HepG2 (cell line): ENCODE measurements at regions not wholly inside any gene's neighbourhood (a gene's known extent, or its start where the extent isn't known, plus 50 kb on each side); places are given as distances from the start of the nearest gene placed in this dataset.

Source experiments
- FOXK1 ChIP-seq: sonication (generic); formaldehyde crosslinking; IDR thresholded peaks from 2 replicates; pipeline ENCODE4 v1.4.0; 2020; ENCODE audit warnings: low read depth, missing genetic modification reagents, borderline replicate concordance
- FOXK2 ChIP-seq: fragments of 450-650 bp; IDR thresholded peaks from 2 replicates; pipeline ENCODE4 v1.6.1; 2016
- FOXO1 ChIP-seq: sonication (generic); formaldehyde crosslinking; IDR thresholded peaks from 2 replicates; pipeline ENCODE4 v1.4.0; 2020; ENCODE audit warnings: missing genetic modification reagents
- KLF12 ChIP-seq: sonication (generic); formaldehyde crosslinking; IDR thresholded peaks from 2 replicates; pipeline ENCODE4 v1.4.0; 2020; ENCODE audit warnings: missing genetic modification reagents, borderline replicate concordance
- KMT2B ChIP-seq: IDR thresholded peaks from 2 replicates; pipeline ENCODE4 v1.6.1; 2016; ENCODE audit warnings: missing genetic modification reagents, missing compliant biosample characterization
- MED8 ChIP-seq: sonication (generic); formaldehyde crosslinking; IDR thresholded peaks from 2 replicates; pipeline ENCODE4 v1.8.1; 2023; ENCODE audit warnings: mild to moderate bottlenecking, missing genetic modification reagents; ENCODE audit not compliant: insufficient replicate concordance
- NFIB ChIP-seq: sonication (generic); formaldehyde crosslinking; IDR thresholded peaks from 2 replicates; pipeline ENCODE4 v1.9.0; 2021; ENCODE audit warnings: missing genetic modification reagents, mild to moderate bottlenecking, borderline replicate concordance
- NR2F1 ChIP-seq, 2 experiments: fragments of 450-650 bp in 1 of 2; formaldehyde crosslinking in 1 of 2; IDR thresholded peaks; 2 replicates each; pipeline versions ENCODE4 v1.5.0 to v1.6.1; 2016 to 2020; ENCODE audit warnings: mild to moderate bottlenecking in 1 of 2, missing compliant biosample characterization in 1 of 2, missing genetic modification reagents in 1 of 2, moderate library complexity in 1 of 2
- RBM22 ChIP-seq: fragments of 200-400 bp; formaldehyde crosslinking; optimal IDR thresholded peaks from 2 replicates; pipeline ENCODE3; 2017; ENCODE audit warnings: mild to moderate bottlenecking, low read length, moderate library complexity
- SAFB2 ChIP-seq: sonication (generic); formaldehyde crosslinking; IDR thresholded peaks from 2 replicates; pipeline ENCODE4 v1.5.1; 2020; ENCODE audit warnings: missing genetic modification reagents, low read depth, mild to moderate bottlenecking, borderline replicate concordance
- SATB2 ChIP-seq: sonication (generic); formaldehyde crosslinking; IDR thresholded peaks from 2 replicates; pipeline ENCODE4 v1.5.0; 2020; ENCODE audit warnings: missing genetic modification reagents
- SMC3 ChIP-seq: IDR thresholded peaks from 2 replicates; pipeline ENCODE4 v1.6.1; 2011; ENCODE audit warnings: low read length, improper control_type of control experiment
- SMYD3 ChIP-seq: sonication (generic); formaldehyde crosslinking; IDR thresholded peaks from 2 replicates; pipeline ENCODE4 v1.8.1; 2023; ENCODE audit warnings: mild to moderate bottlenecking, missing genetic modification reagents
- ZFP36 ChIP-seq: fragments of 150-350 bp; IDR thresholded peaks from 2 replicates; pipeline ENCODE4 v1.6.1; 2018; ENCODE audit warnings: borderline replicate concordance, low read length, low read depth; ENCODE audit not compliant: partially characterized antibody
- ZFP82 ChIP-seq: sonication (generic); formaldehyde crosslinking; IDR thresholded peaks from 2 replicates; pipeline ENCODE4 v1.5.1; 2020; ENCODE audit warnings: mild to moderate bottlenecking, missing genetic modification reagents, borderline replicate concordance
- ZNF264 ChIP-seq: sonication (generic); formaldehyde crosslinking; IDR thresholded peaks from 2 replicates; pipeline ENCODE4 v1.4.0; 2020; ENCODE audit warnings: missing genetic modification reagents
- ZNF282 ChIP-seq: fragments of 450-650 bp; IDR thresholded peaks from 2 replicates; pipeline ENCODE4 v1.6.1; 2018; ENCODE audit not compliant: partially characterized antibody
- ZNF337 ChIP-seq: sonication (generic); formaldehyde crosslinking; IDR thresholded peaks from 2 replicates; pipeline ENCODE4 v1.5.1; 2020; ENCODE audit warnings: missing genetic modification reagents, low read depth, mild to moderate bottlenecking, borderline replicate concordance
- ZNF382 ChIP-seq: sonication (generic); formaldehyde crosslinking; IDR thresholded peaks from 2 replicates; pipeline ENCODE4 v1.5.0; 2020; ENCODE audit warnings: missing genetic modification reagents, mild to moderate bottlenecking, borderline replicate concordance
- ZNF614 ChIP-seq: IDR thresholded peaks from 2 replicates; pipeline ENCODE4 v1.6.1; 2018; ENCODE audit warnings: missing biosample characterization, missing genetic modification reagents, inconsistent platforms, borderline replicate concordance
- ZSCAN21 ChIP-seq: sonication (generic); formaldehyde crosslinking; IDR thresholded peaks from 2 replicates; pipeline ENCODE4 v1.8.0; 2022; ENCODE audit warnings: mild to moderate bottlenecking, missing genetic modification reagents, moderate library complexity, borderline replicate concordance
- TF ChIP-seq, protein P1 (sequence below): sonication (generic); formaldehyde crosslinking; IDR thresholded peaks from 2 replicates; pipeline ENCODE4 v1.5.0; 2020; ENCODE audit warnings: mild to moderate bottlenecking, missing genetic modification reagents
- TF ChIP-seq, protein P2 (sequence below): fragments of 450-650 bp; IDR thresholded peaks from 2 replicates; pipeline ENCODE4 v1.6.1; 2017; ENCODE audit warnings: mild to moderate bottlenecking
- TF ChIP-seq, protein P3 (sequence below): sonication (generic); formaldehyde crosslinking; IDR thresholded peaks from 2 replicates; pipeline ENCODE4 v1.8.0; 2022; ENCODE audit warnings: missing genetic modification reagents, mild to moderate bottlenecking, moderate library complexity, borderline replicate concordance

DNA sequence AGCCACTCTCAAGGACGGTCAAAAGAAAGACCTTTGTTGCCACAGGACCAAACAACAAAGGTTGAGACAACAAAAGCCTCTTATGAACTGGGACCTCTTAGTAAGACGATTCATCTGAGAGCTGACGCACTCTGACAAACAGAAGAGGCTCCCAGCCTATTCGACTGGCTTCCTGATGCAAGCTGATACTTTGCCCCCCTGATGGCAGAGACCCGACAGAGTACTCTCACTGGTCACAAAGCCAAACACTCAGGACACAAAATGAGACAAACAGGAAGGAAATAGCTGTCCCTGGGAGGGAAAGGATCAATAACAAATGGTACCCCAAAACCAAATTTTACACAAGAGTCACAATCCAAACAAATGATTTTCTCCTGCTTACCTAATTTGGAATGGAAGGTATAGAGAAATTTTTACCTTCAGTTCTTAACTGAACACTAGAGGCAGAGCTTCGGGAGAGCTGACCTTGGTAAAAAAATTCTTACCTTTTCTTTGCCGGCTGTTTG is 75.2 kb upstream of the PLAC8 start (continued):
- TF ChIP-seq, protein P1, sequence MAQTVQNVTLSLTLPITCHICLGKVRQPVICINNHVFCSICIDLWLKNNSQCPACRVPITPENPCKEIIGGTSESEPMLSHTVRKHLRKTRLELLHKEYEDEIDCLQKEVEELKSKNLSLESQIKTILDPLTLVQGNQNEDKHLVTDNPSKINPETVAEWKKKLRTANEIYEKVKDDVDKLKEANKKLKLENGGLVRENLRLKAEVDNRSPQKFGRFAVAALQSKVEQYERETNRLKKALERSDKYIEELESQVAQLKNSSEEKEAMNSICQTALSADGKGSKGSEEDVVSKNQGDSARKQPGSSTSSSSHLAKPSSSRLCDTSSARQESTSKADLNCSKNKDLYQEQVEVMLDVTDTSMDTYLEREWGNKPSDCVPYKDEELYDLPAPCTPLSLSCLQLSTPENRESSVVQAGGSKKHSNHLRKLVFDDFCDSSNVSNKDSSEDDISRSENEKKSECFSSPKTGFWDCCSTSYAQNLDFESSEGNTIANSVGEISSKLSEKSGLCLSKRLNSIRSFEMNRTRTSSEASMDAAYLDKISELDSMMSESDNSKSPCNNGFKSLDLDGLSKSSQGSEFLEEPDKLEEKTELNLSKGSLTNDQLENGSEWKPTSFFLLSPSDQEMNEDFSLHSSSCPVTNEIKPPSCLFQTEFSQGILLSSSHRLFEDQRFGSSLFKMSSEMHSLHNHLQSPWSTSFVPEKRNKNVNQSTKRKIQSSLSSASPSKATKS (CRISPR knock-in tag), result no peak
- TF ChIP-seq, protein P2, sequence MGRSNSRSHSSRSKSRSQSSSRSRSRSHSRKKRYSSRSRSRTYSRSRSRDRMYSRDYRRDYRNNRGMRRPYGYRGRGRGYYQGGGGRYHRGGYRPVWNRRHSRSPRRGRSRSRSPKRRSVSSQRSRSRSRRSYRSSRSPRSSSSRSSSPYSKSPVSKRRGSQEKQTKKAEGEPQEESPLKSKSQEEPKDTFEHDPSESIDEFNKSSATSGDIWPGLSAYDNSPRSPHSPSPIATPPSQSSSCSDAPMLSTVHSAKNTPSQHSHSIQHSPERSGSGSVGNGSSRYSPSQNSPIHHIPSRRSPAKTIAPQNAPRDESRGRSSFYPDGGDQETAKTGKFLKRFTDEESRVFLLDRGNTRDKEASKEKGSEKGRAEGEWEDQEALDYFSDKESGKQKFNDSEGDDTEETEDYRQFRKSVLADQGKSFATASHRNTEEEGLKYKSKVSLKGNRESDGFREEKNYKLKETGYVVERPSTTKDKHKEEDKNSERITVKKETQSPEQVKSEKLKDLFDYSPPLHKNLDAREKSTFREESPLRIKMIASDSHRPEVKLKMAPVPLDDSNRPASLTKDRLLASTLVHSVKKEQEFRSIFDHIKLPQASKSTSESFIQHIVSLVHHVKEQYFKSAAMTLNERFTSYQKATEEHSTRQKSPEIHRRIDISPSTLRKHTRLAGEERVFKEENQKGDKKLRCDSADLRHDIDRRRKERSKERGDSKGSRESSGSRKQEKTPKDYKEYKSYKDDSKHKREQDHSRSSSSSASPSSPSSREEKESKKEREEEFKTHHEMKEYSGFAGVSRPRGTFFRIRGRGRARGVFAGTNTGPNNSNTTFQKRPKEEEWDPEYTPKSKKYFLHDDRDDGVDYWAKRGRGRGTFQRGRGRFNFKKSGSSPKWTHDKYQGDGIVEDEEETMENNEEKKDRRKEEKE, result no peak
- TF ChIP-seq KMT2B (CRISPR knock-in tag) (no peak), ZSCAN21 (CRISPR knock-in tag) (peak; percentile 65; the same call in 1 of the 2 replicates), ZFP82 (CRISPR knock-in tag) (no peak), ZNF614 (CRISPR knock-in tag) (peak; percentile 63; the same call in 1 of the 2 replicates), FOXK2 (no peak), SMC3 (0 out of 2 replicates have a peak, but pooled peaks have one; percentile 15), ZFP36 (no peak), ZNF264 (no peak), NFIB (CRISPR knock-in tag) (no peak), ZNF382 (CRISPR knock-in tag) (no peak), ZNF282 (no peak), RBM22 (no peak), KLF12 (CRISPR knock-in tag) (no peak), SAFB2 (CRISPR knock-in tag) (no peak), NR2F1 (CRISPR knock-in tag; IDR thresholded peaks at IDR 0.05) (no peak), FOXO1 (CRISPR knock-in tag) (peak; percentile 42; the same call in 1 of the 2 replicates), FOXK1 (CRISPR knock-in tag) (no peak), MED8 (CRISPR knock-in tag) (no peak), ZNF337 (CRISPR knock-in tag) (peak; percentile 53; the same call in 1 of the 2 replicates), SMYD3 (CRISPR knock-in tag) (no peak), SATB2 (CRISPR knock-in tag) (no peak)
- TF ChIP-seq, protein P3, sequence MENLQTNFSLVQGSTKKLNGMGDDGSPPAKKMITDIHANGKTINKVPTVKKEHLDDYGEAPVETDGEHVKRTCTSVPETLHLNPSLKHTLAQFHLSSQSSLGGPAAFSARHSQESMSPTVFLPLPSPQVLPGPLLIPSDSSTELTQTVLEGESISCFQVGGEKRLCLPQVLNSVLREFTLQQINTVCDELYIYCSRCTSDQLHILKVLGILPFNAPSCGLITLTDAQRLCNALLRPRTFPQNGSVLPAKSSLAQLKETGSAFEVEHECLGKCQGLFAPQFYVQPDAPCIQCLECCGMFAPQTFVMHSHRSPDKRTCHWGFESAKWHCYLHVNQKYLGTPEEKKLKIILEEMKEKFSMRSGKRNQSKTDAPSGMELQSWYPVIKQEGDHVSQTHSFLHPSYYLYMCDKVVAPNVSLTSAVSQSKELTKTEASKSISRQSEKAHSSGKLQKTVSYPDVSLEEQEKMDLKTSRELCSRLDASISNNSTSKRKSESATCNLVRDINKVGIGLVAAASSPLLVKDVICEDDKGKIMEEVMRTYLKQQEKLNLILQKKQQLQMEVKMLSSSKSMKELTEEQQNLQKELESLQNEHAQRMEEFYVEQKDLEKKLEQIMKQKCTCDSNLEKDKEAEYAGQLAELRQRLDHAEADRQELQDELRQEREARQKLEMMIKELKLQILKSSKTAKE (CRISPR knock-in tag), result peak; percentile 51; the same call in 1 of the 2 replicates
